Inflammatory macrophage treated with lipopolysaccharide for 1 hour (primary cell): ENCODE measurements at regions not wholly inside any gene's neighbourhood (a gene's known extent, or its start where the extent isn't known, plus 50 kb on each side); places are given as distances from the start of the nearest gene placed in this dataset.

Source experiments
- DNase-seq, 2 donors: peaks; one replicate each; pipeline ENCODE4 v3.0.0-alpha.2; 2020 to 2022

DNA sequence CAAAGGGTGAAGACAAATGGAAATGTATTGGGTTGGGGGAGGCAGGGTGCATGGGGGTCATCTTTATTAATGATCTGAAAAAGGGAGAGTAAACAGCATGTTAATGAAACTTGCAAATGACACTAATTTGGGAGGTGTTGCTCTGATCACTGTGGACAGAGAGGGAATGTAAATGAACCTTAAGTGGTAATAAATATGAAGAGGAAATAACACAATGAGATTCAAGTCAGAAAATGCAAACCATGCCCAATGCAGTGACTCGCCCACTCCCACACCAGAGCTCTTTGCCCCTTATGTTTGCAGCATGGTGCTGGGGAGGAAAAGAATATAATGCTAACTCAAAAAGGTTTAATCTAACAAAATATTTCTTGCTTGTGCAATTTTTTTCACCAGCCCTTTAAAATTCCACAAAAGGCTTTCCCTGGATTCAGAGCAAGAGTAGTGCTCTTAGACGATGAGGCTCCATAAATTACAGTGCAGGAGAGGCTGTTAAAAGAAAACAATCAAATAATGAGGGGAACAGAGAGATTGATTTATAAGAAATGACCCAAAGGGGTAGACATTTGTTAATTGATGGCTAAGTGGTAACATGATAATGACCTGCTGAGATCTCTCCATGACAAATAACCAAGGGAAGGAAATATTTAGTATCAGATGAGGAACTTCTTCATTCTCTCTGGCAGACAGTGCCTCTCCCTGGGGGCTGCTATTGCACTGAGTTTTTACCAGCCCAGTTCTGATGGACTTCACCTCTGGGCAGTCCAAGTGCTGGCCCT is 210.0 kb upstream of the PPP2R3A start:
- no peak for DNase-seq

GRCh38 chr3:135756106-135756668 is 209.3 kb upstream of the PPP2R3A start:
- DNase-seq, result no peak

DNA sequence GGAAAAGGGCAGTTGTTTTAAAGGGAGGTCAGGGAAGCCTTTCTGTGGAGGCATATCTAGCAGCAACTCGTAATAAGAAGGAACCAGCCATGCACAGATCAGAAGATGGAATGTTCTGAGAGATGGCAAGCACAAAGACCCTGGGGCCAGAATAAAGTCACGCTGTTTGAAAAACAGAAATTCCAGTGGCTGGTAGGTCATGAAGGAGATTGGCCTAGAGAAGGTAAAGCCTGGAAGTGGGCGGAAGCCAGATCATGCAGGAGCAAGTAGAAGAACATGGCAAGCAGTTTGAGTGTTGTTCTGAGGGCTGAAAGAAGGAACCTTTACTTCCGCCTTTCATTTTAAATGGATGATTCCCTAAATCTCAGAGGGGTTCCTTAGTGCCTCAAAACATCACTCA is 208.1 kb upstream of the PPP2R3A start:
- no peak for DNase-seq

DNA sequence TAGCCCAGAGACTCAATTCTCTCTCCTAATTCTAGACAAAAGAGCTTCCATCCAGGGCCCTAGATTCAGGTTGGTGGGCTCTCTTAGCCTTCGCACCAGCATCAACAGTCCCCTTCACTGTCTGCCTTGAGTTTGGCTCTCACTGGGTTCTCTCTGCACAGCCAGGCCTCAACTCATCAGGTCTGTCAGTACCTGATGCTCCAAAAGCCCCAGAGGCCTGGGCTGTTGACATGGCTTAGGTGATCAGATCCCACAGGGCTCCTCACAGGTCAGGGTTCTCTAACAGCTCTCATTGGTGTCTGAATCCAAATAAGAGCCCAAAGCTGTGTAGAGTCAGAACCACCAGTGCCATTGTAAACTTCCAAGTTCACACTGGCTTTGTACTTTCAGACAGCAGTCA is 206.6 kb upstream of the PPP2R3A start:
- no peak for DNase-seq

GRCh38 chr3:135759651-135760050 is 205.9 kb upstream of the PPP2R3A start:
- DNase-seq, result no peak

- no peak for DNase-seq
Measured at GRCh38 chr3:135760581-135760980, 204.9 kb upstream of the PPP2R3A start.

GRCh38 chr3:135762188-135762856 is 203.2 kb upstream of the PPP2R3A start:
- no peak for DNase-seq

- DNase-seq, result no peak
Measured at GRCh38 chr3:135766115-135766514, 199.4 kb upstream of the PPP2R3A start.

GRCh38 chr3:135771760-135772159 is 193.8 kb upstream of the PPP2R3A start:
- no peak for DNase-seq

DNA sequence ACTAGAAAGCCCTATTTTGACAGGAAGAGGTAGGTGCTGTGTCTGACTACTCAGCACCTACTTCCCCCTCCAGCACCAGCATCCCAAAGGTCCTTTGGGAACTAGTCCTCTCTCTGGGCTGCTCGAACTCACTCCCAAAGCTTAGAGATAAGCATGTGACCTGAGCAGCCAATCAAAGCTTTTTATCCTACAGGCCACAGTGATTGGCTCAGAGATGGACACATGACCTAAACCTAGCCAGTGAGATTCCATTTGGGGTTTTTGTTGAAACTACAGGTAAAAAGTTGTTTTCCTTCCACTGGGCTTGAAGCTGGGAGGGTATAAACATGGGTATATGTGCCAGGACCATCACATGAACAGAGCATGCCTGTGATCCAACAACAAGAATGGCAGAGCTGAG is 186.5 kb upstream of the PPP2R3A start:
- no peak for DNase-seq

DNA sequence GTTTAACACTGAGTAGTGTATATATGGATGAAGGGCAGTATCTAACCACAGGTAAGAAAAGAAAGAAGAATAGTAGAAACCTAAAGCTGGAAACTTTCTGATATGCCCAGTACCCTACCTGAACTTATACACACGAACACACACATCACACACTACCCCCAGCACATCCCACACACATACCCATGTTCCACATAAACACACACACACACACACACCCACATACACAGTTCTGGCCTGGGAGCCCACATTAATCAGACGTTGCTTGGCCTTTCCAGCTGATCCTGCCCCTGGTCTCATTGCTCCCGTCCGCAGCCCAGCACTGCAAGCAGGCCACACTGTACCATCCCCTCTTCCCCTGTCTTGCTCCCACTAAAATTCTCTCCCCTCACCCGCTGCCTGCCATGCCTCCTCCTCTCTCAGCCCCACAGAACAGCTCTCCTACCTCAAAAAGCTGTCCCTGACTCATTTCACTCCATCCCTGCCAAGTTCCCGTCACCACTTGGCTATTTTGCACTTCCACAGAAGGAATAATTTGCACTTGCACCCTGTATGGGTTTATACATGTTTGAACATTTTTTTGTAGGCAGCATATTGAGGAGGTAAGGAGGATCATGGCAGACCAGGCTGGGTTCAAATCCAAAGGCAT is 185.8 kb upstream of the PPP2R3A start:
- DNase-seq, result no peak

- DNase-seq, result no peak
Measured at GRCh38 chr3:135781026-135781815, 184.3 kb upstream of the PPP2R3A start.

GRCh38 chr3:135784557-135784956 is 181.0 kb upstream of the PPP2R3A start:
- DNase-seq, result peak; percentile 11 to 28

DNA sequence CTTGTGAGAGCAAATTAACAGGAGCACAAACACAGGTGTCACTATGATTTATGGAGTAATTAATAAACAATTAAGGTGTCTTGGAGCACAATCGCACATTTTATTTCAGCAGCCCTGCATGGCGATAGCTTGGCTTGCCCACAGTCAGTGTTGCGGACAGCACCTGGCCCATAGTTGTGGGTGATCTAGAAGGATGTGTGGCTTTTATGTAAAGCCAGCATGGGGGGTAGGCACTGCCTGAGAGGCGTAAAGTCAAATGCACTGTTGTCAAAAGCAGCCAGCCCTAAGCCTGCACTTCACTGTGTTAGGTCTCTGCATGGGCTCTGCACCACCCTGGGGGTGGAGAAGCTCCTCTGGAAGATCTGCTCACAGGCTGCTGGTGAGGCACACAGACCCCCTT is 177.4 kb upstream of the PPP2R3A start:
- no peak for DNase-seq

GRCh38 chr3:135788978-135789377 is 176.6 kb upstream of the PPP2R3A start:
- DNase-seq, result no peak

DNA sequence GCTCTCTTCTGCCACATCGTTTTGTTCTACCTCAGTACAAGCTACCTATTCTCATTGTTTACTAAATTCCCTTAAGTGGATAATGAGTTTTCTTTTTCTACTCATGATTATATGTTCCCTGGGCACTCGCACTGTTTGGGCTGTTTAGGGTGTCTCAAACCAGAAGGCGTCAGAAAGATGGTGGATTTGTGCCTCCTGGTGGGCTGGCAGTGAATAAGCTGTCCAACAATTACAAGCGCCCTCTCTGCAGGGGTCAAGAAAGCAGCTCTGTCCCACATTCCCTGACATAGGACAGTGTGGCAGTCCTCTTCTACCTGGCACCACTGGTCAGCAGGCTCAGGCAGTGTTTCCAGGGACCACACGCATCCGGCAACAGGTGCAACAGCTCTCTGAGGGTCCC is 173.4 kb upstream of the PPP2R3A start:
- DNase-seq, result no peak

- DNase-seq, result no peak
Measured at GRCh38 chr3:135792858-135793475, 172.6 kb upstream of the PPP2R3A start.

GRCh38 chr3:135800071-135800549 is 165.4 kb upstream of the PPP2R3A start:
- no peak for DNase-seq

GRCh38 chr3:135801018-135801417 is 164.5 kb upstream of the PPP2R3A start:
- no peak for DNase-seq

DNA sequence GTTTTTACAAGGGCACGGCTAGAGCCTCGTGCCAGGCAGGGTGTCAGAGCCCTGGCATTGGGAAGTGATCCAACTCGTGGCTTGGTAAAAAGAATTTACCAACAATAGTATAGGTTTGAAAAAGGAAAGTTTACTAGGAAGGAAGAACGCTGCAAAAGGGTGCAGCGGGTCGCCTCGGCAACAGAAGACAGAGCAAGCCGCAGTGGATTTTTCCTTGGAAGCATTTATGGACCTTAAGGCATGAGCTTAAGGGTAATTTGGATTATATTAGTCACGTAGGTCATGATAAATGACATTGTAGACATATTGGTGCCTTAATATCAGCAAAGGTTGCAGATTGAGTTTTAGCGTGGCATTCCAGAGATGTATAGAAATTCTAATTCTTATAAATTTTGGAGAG is 163.4 kb upstream of the PPP2R3A start:
- DNase-seq, result no peak

DNA sequence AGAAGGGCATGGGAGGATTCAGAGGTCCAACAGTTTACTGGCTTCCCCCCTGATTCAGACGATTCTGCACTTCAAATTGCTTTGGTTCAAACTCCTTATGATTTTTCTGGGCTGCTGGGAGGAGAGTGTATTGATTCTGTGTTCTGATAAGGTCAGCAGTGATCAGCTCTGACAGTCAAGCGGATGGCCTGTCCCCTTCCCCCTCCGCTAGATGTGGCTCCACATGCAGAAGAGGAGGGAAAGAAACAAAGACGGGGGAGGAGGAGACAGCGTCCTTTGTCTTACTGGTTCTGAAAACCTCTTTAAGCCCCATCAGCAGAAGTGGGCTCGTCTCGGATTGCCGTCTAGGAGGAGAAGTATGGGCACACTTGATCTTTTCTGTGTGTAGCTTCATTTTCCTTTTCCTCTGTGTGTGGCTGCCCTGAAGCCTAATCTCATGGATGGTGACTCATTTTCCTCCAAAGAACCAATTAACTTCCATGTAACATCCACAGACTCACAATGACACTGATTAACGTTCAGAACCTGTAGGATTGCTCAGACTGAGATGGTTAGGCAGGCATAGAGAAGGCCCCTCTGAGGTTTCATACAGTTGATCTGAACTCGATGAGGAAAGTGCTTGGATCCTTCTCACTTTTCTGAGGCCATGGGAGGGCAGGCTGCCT is 162.4 kb upstream of the PPP2R3A start:
- DNase-seq, result no peak

DNA sequence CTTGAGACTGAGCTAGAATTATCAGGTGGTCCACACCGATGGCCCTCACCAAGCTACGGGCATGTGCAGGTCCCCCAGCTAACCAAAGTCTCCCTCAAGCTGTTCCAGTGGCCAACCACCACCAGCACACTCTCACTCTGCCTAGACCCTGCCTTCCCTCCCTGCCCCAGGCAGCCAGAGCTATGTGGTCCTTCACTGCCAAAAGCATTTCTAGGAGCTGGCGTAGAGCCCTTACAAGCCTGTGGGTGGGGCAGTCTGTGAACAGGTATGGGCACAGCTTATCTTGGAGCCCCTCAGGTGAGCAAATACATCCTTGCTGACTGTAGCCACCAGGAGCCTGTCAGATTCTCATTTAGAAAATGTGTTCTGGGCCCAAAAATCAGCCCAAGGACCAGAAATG is 159.8 kb upstream of the PPP2R3A start:
- DNase-seq, result no peak
